ENCODE measurements at regions not wholly inside any gene's neighbourhood (a gene's known extent, or its start where the extent isn't known, plus 50 kb on each side); places are given as distances from the start of the nearest gene placed in this dataset.

- H3K9me3 ChIP-seq (ENCODE audit: control insufficient read depth in 4 of 4, low read length in 3 of 4) = no peaks in the 10 kb centered on the region
- H3K4me1 ChIP-seq (ENCODE audit: control insufficient read depth in 4 of 4, insufficient read depth in 4 of 4, low read length in 3 of 4) = no peaks in the 10 kb centered on the region
- H3K9ac ChIP-seq (ENCODE audit: low read depth in 1 of 2, low read length in 2 of 2) = no peak overlapping the region
- H3K27me3 ChIP-seq (ENCODE audit: control insufficient read depth in 4 of 4, insufficient read depth in 4 of 4, low read length in 3 of 4) = no peaks in the 10 kb centered on the region
- no peak overlapping the region for H3K4me3 ChIP-seq (ENCODE audit: low read depth in 1 of 3, low read length in 3 of 3)
- no peaks in the 10 kb centered on the region for H3K36me3 ChIP-seq (ENCODE audit: control insufficient read depth in 4 of 4, insufficient read depth in 3 of 4, low read depth in 1 of 4, low read length in 3 of 4)
- H3K27ac ChIP-seq (ENCODE audit: low read depth in 1 of 2, low read length in 2 of 2) = no peak overlapping the region
- WGBS = 81% methylated on average over 3 of the region's 3 CpGs
- TF ChIP-seq TAF1 (conservative IDR thresholded peaks at IDR 0.05) = no peak
- TF ChIP-seq NR2F2 (IDR thresholded peaks at IDR 0.05) = no peak
- no peak for TF ChIP-seq GABPA (IDR thresholded peaks at IDR 0.05 in 1 of 2, conservative IDR thresholded peaks at IDR 0.05 in 1 of 2)
- TF ChIP-seq CTCF (IDR thresholded peaks at IDR 0.05; ENCODE audit: low read depth, low read length, missing input control) = no peak
- no peak for TF ChIP-seq HNF4G (IDR thresholded peaks at IDR 0.05)
- no peak for TF ChIP-seq EGR1 (IDR thresholded peaks at IDR 0.05; ENCODE audit: low read depth in 2 of 2)
- no peak for TF ChIP-seq JUND (IDR thresholded peaks at IDR 0.05)
- no peak for TF ChIP-seq ATF3 (IDR thresholded peaks at IDR 0.05)
- no peak for DNase-seq (ENCODE audit: low spot score)
Observed at GRCh38 chr7:110257673-110258072, 833.3 kb upstream of the LRRN3 start.

- 89% methylated on average over 2 of the region's 2 CpGs for WGBS
- H3K4me3 ChIP-seq (ENCODE audit: low read depth in 1 of 3, low read length in 3 of 3) = no peak overlapping the region
- no peaks in the 10 kb centered on the region for H3K36me3 ChIP-seq (ENCODE audit: control insufficient read depth in 4 of 4, insufficient read depth in 3 of 4, low read depth in 1 of 4, low read length in 3 of 4)
- H3K27me3 ChIP-seq (ENCODE audit: control insufficient read depth in 4 of 4, insufficient read depth in 4 of 4, low read length in 3 of 4) = no peaks in the 10 kb centered on the region
- DNase-seq (ENCODE audit: low spot score) = no peak
- no peaks in the 10 kb centered on the region for H3K4me1 ChIP-seq (ENCODE audit: control insufficient read depth in 4 of 4, insufficient read depth in 4 of 4, low read length in 3 of 4)
- H3K27ac ChIP-seq (ENCODE audit: low read depth in 1 of 2, low read length in 2 of 2) = no peak overlapping the region
- H3K9ac ChIP-seq (ENCODE audit: low read depth in 1 of 2, low read length in 2 of 2) = no peak overlapping the region
- TF ChIP-seq RAD21 (IDR thresholded peaks at IDR 0.05) (no peak), CTCF (IDR thresholded peaks at IDR 0.05; ENCODE audit: low read depth, low read length, missing input control) (no peak)
- H3K9me3 ChIP-seq (ENCODE audit: control insufficient read depth in 4 of 4, low read length in 3 of 4) = no peaks in the 10 kb centered on the region
Observed at GRCh38 chr7:110262251-110262650, 828.7 kb upstream of the LRRN3 start.

GRCh38 chr7:110264288-110264687 lies 826.6 kb upstream of the LRRN3 start:
- 78% methylated on average over 5 of the region's 5 CpGs for WGBS
- H3K4me3 ChIP-seq (ENCODE audit: low read depth in 1 of 3, low read length in 3 of 3) = no peak overlapping the region
- no peak overlapping the region for H3K27ac ChIP-seq (ENCODE audit: low read depth in 1 of 2, low read length in 2 of 2)
- no peak overlapping the region for H3K9ac ChIP-seq (ENCODE audit: low read depth in 1 of 2, low read length in 2 of 2)
- H3K9me3 ChIP-seq (ENCODE audit: control insufficient read depth in 4 of 4, low read length in 3 of 4) = no peaks in the 10 kb centered on the region
- no peaks in the 10 kb centered on the region for H3K4me1 ChIP-seq (ENCODE audit: control insufficient read depth in 4 of 4, insufficient read depth in 4 of 4, low read length in 3 of 4)
- no peaks in the 10 kb centered on the region for H3K27me3 ChIP-seq (ENCODE audit: control insufficient read depth in 4 of 4, insufficient read depth in 4 of 4, low read length in 3 of 4)
- H3K36me3 ChIP-seq (ENCODE audit: control insufficient read depth in 4 of 4, insufficient read depth in 3 of 4, low read depth in 1 of 4, low read length in 3 of 4) = no peaks in the 10 kb centered on the region
- DNase-seq (ENCODE audit: low spot score) = no peak
- TF ChIP-seq TAF1 (conservative IDR thresholded peaks at IDR 0.05) (no peak), EGR1 (IDR thresholded peaks at IDR 0.05; ENCODE audit: low read depth in 2 of 2) (no peak), RAD21 (IDR thresholded peaks at IDR 0.05) (no peak), YY1 (IDR thresholded peaks at IDR 0.05) (no peak), MAX (IDR thresholded peaks at IDR 0.05) (no peak), NR2F2 (IDR thresholded peaks at IDR 0.05) (no peak), HNF4G (IDR thresholded peaks at IDR 0.05) (no peak), HNF4A (conservative IDR thresholded peaks at IDR 0.05) (no peak), CTCF (IDR thresholded peaks at IDR 0.05; ENCODE audit: low read depth, low read length, missing input control) (no peak), SP1 (IDR thresholded peaks at IDR 0.05) (no peak), FOXA2 (IDR thresholded peaks at IDR 0.05) (no peak), GABPA (IDR thresholded peaks at IDR 0.05 in 1 of 2, conservative IDR thresholded peaks at IDR 0.05 in 1 of 2) (no peak), ZBTB33 (IDR thresholded peaks at IDR 0.05) (no peak), FOXA1 (IDR thresholded peaks at IDR 0.05) (no peak), JUND (IDR thresholded peaks at IDR 0.05) (no peak), RXRA (IDR thresholded peaks at IDR 0.05) (no peak), ATF3 (IDR thresholded peaks at IDR 0.05) (no peak)

All from liver (tissue), 8 donors.